ENCODE measurements at regions not wholly inside any gene's neighbourhood (a gene's known extent, or its start where the extent isn't known, plus 50 kb on each side); places are given as distances from the start of the nearest gene placed in this dataset.

DNA sequence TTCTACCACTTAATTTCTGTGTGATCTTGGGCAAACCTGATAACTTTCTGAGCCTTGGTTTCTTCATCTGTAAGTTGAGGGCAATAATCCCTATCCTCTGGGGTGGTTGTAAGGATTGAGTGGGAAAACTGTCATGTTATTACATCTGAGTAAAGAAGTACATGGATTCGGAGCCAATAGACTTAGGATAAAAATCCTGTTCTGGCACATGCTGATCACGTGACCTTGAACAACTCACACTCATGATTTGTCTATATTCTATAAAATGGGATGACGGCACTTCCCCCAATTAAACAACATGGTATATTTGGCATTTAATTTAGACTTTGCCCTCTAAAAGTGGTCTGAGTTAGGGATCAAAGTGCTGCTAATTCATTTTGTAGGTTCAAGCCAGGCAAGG, 315.5 kb downstream of the PLPP3 start:
- TF ChIP-seq, protein P1, sequence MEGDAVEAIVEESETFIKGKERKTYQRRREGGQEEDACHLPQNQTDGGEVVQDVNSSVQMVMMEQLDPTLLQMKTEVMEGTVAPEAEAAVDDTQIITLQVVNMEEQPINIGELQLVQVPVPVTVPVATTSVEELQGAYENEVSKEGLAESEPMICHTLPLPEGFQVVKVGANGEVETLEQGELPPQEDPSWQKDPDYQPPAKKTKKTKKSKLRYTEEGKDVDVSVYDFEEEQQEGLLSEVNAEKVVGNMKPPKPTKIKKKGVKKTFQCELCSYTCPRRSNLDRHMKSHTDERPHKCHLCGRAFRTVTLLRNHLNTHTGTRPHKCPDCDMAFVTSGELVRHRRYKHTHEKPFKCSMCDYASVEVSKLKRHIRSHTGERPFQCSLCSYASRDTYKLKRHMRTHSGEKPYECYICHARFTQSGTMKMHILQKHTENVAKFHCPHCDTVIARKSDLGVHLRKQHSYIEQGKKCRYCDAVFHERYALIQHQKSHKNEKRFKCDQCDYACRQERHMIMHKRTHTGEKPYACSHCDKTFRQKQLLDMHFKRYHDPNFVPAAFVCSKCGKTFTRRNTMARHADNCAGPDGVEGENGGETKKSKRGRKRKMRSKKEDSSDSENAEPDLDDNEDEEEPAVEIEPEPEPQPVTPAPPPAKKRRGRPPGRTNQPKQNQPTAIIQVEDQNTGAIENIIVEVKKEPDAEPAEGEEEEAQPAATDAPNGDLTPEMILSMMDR (conservative IDR thresholded peaks at IDR 0.05; ENCODE audit: low read length), result no peak
- no peak for TF ChIP-seq EZH2phosphoT487 (IDR thresholded peaks at IDR 0.05; ENCODE audit: borderline replicate concordance)

All from Loucy (cell line).